ENCODE measurements at regions not wholly inside any gene's neighbourhood (a gene's known extent, or its start where the extent isn't known, plus 50 kb on each side); places are given as distances from the start of the nearest gene placed in this dataset.

- TF ChIP-seq CTCF (IDR thresholded peaks at IDR 0.05) (no peak), EZH2 (IDR thresholded peaks at IDR 0.05; ENCODE audit: borderline replicate concordance, insufficient read depth, low read depth, low read length, poor library complexity, severe bottlenecking) (no peak)
Measured at GRCh38 chr2:107737756-107738155, 88.9 kb upstream of the RGPD4 start.

Measured in B cell (primary cell).